ENCODE measurements at regions not wholly inside any gene's neighbourhood (a gene's known extent, or its start where the extent isn't known, plus 50 kb on each side); places are given as distances from the start of the nearest gene placed in this dataset.

GRCh38 chr4:54976682-54977081, 148.7 kb downstream of the KDR start:
- TF ChIP-seq POLR2A (IDR thresholded peaks at IDR 0.05; ENCODE audit: low read depth, low read length) (no peak), TAF1 (IDR thresholded peaks at IDR 0.05; ENCODE audit: borderline replicate concordance, low read depth, low read length) (no peak), POLR2AphosphoS5 (IDR thresholded peaks at IDR 0.05; ENCODE audit: low read depth, low read length) (no peak)
